HEK293 (cell line): ENCODE measurements at regions not wholly inside any gene's neighbourhood (a gene's known extent, or its start where the extent isn't known, plus 50 kb on each side); places are given as distances from the start of the nearest gene placed in this dataset.

Experiments
- CTCF ChIA-PET: fragments of 350-600 bp; formaldehyde crosslinking; extraction: SDS; loops from one replicate; lab custom pipeline; 2021; ENCODE audit warnings: antibody characterized with exemption; lab: Yijun Ruan, JAX
- POLR2A ChIA-PET: fragments of 300-600 bp; formaldehyde crosslinking; extraction: SDS; loops from one replicate; lab custom pipeline; 2020; ENCODE audit warnings: antibody characterized with exemption, inconsistent platforms; lab: Yijun Ruan, JAX
- H3K27ac ChIP-seq: fragments of 200-500 bp; sonication (Bioruptor generic); 2 replicates; pipeline ENCODE4 v1.5.1; 2014; ENCODE audit warnings: low read depth, low read length, control low read depth, inconsistent platforms; ENCODE audit errors: extremely low read depth
- H3K36me3 ChIP-seq, 2 experiments: fragments of 200-500 bp in 1 of 2; sonication (Bioruptor generic) in 1 of 2; 1 replicate in 1 of 2; 2 replicates in 1 of 2; pipeline ENCODE4 v1.5.1; 2014 to 2017; ENCODE audit warnings: inconsistent platforms in 2 of 2, low read length in 2 of 2; ENCODE audit not compliant: control insufficient read depth in 2 of 2, insufficient read depth in 1 of 2
- H3K4me1 ChIP-seq: fragments of 200-500 bp; sonication (Bioruptor generic); 2 replicates; pipeline ENCODE4 v1.5.1; 2014; ENCODE audit warnings: mild to moderate bottlenecking, low read length, inconsistent platforms; ENCODE audit not compliant: control insufficient read depth, insufficient read depth
- H3K4me3 ChIP-seq: 2 replicates; pipeline ENCODE4 v1.5.1; 2011; ENCODE audit warnings: low read depth, mild to moderate bottlenecking, control low read depth, low read length, moderate library complexity
- H3K9me3 ChIP-seq: fragments of 200-500 bp; sonication (Bioruptor generic); 2 replicates; pipeline ENCODE4 v1.5.1; 2014; ENCODE audit warnings: low read depth, low read length, inconsistent platforms; ENCODE audit not compliant: control insufficient read depth, insufficient read depth
- BCL6B ChIP-seq: fragments of 450-650 bp; formaldehyde crosslinking; IDR thresholded peaks from 2 replicates; pipeline ENCODE4 v1.5.1; 2017; ENCODE audit warnings: missing biosample characterization, missing genetic modification characterization
- MYNN ChIP-seq: fragments of 450-650 bp; formaldehyde crosslinking; IDR thresholded peaks from 2 replicates; pipeline ENCODE4 v1.5.1; 2016; ENCODE audit warnings: missing biosample characterization, missing genetic modification characterization, borderline replicate concordance
- PRDM2 ChIP-seq: fragments of 450-650 bp; formaldehyde crosslinking; IDR thresholded peaks from 2 replicates; pipeline ENCODE4 v1.5.1; 2016; ENCODE audit warnings: missing biosample characterization, missing genetic modification characterization, borderline replicate concordance
- PRDM6 ChIP-seq: fragments of 450-650 bp; formaldehyde crosslinking; IDR thresholded peaks from 2 replicates; pipeline ENCODE4 v1.5.1; 2017; ENCODE audit warnings: missing biosample characterization, missing genetic modification characterization
- ZBTB49 ChIP-seq: fragments of 450-650 bp; formaldehyde crosslinking; IDR thresholded peaks from 2 replicates; pipeline ENCODE4 v1.5.1; 2016; ENCODE audit warnings: missing biosample characterization, missing genetic modification characterization, low read depth
- ZFHX2 ChIP-seq: fragments of 450-650 bp; formaldehyde crosslinking; conservative IDR thresholded peaks from 2 replicates; pipeline ENCODE4 v1.5.1; 2016; ENCODE audit warnings: missing biosample characterization, missing genetic modification characterization
- ZNF2 ChIP-seq: fragments of 450-650 bp; formaldehyde crosslinking; IDR thresholded peaks from 2 replicates; pipeline ENCODE4 v1.5.1; 2016; ENCODE audit warnings: missing biosample characterization, missing genetic modification characterization
- ZNF26 ChIP-seq: fragments of 450-650 bp; formaldehyde crosslinking; IDR thresholded peaks from 2 replicates; pipeline ENCODE4 v1.5.1; 2016; ENCODE audit warnings: missing biosample characterization, missing genetic modification characterization
- ZNF391 ChIP-seq: fragments of 450-650 bp; formaldehyde crosslinking; IDR thresholded peaks from 2 replicates; pipeline ENCODE4 v1.5.1; 2016; ENCODE audit warnings: low read depth, missing biosample characterization, missing genetic modification characterization, borderline replicate concordance
- ZNF518A ChIP-seq: fragments of 450-650 bp; formaldehyde crosslinking; conservative IDR thresholded peaks from 2 replicates; pipeline ENCODE4 v1.5.1; 2016; ENCODE audit warnings: low read depth, missing biosample characterization, missing genetic modification characterization
- ZNF544 ChIP-seq: fragments of 450-650 bp; formaldehyde crosslinking; IDR thresholded peaks from 2 replicates; pipeline ENCODE4 v1.5.0; 2017; ENCODE audit warnings: missing biosample characterization, missing genetic modification characterization
- ZNF571 ChIP-seq: fragments of 450-650 bp; formaldehyde crosslinking; IDR thresholded peaks from 2 replicates; pipeline ENCODE4 v1.5.0; 2017; ENCODE audit warnings: missing biosample characterization, missing genetic modification characterization
- ZNF654 ChIP-seq: fragments of 450-650 bp; formaldehyde crosslinking; IDR thresholded peaks from 2 replicates; pipeline ENCODE4 v1.5.1; 2016; ENCODE audit warnings: low read depth, missing biosample characterization, missing genetic modification characterization
- ZNF843 ChIP-seq: fragments of 450-650 bp; formaldehyde crosslinking; IDR thresholded peaks from 2 replicates; pipeline ENCODE4 v1.5.1; 2016; ENCODE audit warnings: missing biosample characterization, missing genetic modification characterization
- ZSCAN16 ChIP-seq: fragments of 450-650 bp; formaldehyde crosslinking; IDR thresholded peaks from 2 replicates; pipeline ENCODE4 v1.5.1; 2016; ENCODE audit warnings: missing biosample characterization, missing genetic modification characterization

GRCh38 chr3:43181202-43181821 is 75.4 kb upstream of the POMGNT2 start:
- H3K36me3 ChIP-seq = no peaks in the 10 kb centered on the region
- ChIA-PET CTCF (no interaction called here), POLR2A (no interaction called here)
- no peaks in the 10 kb centered on the region for H3K9me3 ChIP-seq
- H3K4me1 ChIP-seq = no peaks in the 10 kb centered on the region
- no peak overlapping the region for H3K4me3 ChIP-seq
- no peak overlapping the region for H3K27ac ChIP-seq
- TF ChIP-seq ZNF843 (tag by site-specific recombination) = no peak
- TF ChIP-seq MYNN (tag by site-specific recombination) = no peak
- TF ChIP-seq ZNF26 (tag by site-specific recombination) = no peak
- no peak for TF ChIP-seq ZNF571
- no peak for TF ChIP-seq ZNF391 (tag by site-specific recombination)
- no peak for TF ChIP-seq ZNF2 (tag by site-specific recombination)
- TF ChIP-seq ZNF544 (tag by site-specific recombination) = no peak
- no peak for TF ChIP-seq ZBTB49 (tag by site-specific recombination)
- no peak for TF ChIP-seq ZNF518A (tag by site-specific recombination)
- no peak for TF ChIP-seq PRDM6
- TF ChIP-seq PRDM2 (tag by site-specific recombination) = no peak
- no peak for TF ChIP-seq ZSCAN16 (tag by site-specific recombination)
- no peak for TF ChIP-seq ZFHX2
- no peak for TF ChIP-seq ZNF654 (tag by site-specific recombination)
- TF ChIP-seq BCL6B (tag by site-specific recombination) = no peak
